Epithelial cell of proximal tubule (primary cell): ENCODE measurements at regions not wholly inside any gene's neighbourhood (a gene's known extent, or its start where the extent isn't known, plus 50 kb on each side); places are given as distances from the start of the nearest gene placed in this dataset.

Source experiments
- DNase-seq: peaks from one replicate; pipeline ENCODE4 v3.0.0-alpha.2; 2011; ENCODE audit warnings: low read depth
- H3K4me3 ChIP-seq: 2 replicates; pipeline ENCODE4 v1.5.1; 2011; ENCODE audit warnings: low read depth, mild to moderate bottlenecking, low read length
- CTCF ChIP-seq: conservative IDR thresholded peaks from 2 replicates; pipeline ENCODE4 v1.5.1; 2012; ENCODE audit warnings: low read depth, mild to moderate bottlenecking, low read length

DNA sequence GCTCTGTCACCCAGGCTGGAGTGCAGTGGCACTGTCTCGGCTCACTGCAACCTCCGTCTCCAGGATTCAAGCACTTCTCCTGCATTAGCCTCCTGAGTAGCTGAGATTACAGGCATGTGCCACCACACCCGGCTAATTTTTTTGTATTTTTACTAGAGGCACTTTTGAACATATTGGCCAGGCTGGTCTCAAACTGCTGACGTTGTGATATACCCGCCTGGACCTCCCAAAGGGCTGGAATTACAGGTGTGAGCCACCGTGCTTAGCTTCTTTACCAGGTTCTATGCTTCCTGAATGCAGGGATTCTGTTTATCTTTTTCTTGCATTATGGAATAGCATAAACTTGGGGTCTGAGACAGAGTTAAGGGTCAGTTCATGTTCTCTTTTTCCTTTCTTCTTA is 317.9 kb upstream of the RBFOX1 start:
- TF ChIP-seq CTCF: no peak

DNA sequence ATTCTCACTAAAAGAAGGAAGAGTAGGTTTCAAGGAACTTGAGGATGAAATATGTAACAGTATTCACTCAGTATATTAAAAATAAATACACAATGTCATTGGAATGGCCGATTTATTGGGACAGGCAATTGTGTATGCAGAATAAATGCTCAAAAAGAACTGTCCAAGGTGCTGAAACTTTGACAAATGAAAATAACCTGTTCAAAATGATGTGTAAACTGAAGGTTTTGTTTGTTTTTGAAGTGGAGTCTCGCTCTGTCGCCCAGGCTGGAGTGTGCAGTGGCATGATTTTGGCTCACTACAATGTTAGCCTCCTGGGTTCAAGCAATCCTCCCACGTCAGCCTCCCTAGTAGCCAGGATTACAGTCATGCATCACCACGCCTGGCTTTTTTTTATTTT is 318.7 kb upstream of the RBFOX1 start:
- H3K4me3 ChIP-seq: no peak overlapping the region
- no peak for DNase-seq
- no peak for TF ChIP-seq CTCF

More for the DNA sequence above, 317.9 kb upstream of the RBFOX1 start:
- no peak for DNase-seq
- H3K4me3 ChIP-seq: no peak overlapping the region

GRCh38 chr16:7004266-7004665 is 328.4 kb upstream of the RBFOX1 start:
- no peak for TF ChIP-seq CTCF
- H3K4me3 ChIP-seq: no peak overlapping the region
- no peak for DNase-seq

- TF ChIP-seq CTCF: no peak
- no peak overlapping the region for H3K4me3 ChIP-seq
- no peak for DNase-seq
These were observed 339.1 kb upstream of the RBFOX1 start for GRCh38 chr16:6993544-6993943.

DNA sequence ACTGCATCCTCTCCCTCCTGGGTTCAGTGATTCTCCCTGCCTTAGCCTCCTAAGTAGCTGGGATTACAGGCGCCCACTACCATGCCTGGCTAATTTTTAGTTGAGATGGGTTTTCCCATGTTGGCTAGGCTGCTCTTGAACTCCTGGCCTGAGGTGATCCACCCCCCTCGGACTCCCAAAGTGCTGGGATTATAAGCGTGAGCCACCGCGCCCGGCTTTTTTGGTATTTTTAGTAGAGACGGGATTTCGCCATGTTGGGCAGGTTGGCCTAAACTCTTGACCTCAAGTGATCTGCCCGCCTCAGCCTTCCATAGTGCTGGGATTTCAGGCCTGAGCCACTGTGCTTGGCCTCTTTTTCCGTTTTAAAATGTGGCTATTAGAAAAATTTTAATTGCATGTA is 343.8 kb upstream of the RBFOX1 start:
- DNase-seq: no peak
- no peak overlapping the region for H3K4me3 ChIP-seq
- no peak for TF ChIP-seq CTCF

DNA sequence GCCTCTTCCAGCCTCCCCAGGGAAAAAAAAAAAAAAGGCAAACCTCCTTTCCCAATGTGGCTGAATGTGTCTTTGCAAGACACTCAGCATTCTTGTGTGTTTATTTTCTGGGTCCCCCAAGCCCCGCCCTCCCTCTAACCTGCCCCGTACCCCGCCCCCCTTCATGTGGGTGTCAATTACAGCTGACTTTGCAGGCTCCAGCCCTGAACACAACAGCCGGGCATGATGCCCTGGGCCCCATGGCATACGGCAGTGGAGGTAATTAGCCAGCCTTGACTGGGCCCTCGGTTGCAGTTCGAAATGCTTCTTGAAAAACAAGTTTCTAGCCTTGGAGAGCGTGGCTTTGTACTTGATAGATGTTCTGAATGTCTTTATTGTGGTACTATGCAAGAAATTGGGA is 354.7 kb upstream of the RBFOX1 start:
- DNase-seq: no peak
- H3K4me3 ChIP-seq: no peak overlapping the region
- TF ChIP-seq CTCF: no peak

GRCh38 chr16:6977291-6977690 is 355.4 kb upstream of the RBFOX1 start:
- no peak overlapping the region for H3K4me3 ChIP-seq
- TF ChIP-seq CTCF: no peak
- no peak for DNase-seq
